Spleen (tissue), 11 donors: ENCODE measurements at regions not wholly inside any gene's neighbourhood (a gene's known extent, or its start where the extent isn't known, plus 50 kb on each side); places are given as distances from the start of the nearest gene placed in this dataset.

Experiments
- DNase-seq: peaks from one replicate; pipeline ENCODE4 v3.0.0-alpha.2; 2020
- H3K27ac ChIP-seq, 8 donors: fragments of 200-600 bp; sonication (generic) in 7 of 8; 1 replicate in 4 of 8; 2 replicates in 4 of 8; pipeline versions ENCODE4 v1.5.0 to v1.8.0; 2016 to 2021; ENCODE audit warnings: inconsistent platforms in 4 of 8, mild to moderate bottlenecking in 4 of 8, moderate library complexity in 1 of 8
- H3K27me3 ChIP-seq, 7 donors: fragments of 200-600 bp; sonication (generic) in 6 of 7; replicated peaks in 1 of 7; 1 replicate in 4 of 7; 2 replicates in 3 of 7; pipeline versions ENCODE4 v1.5.0 to v1.8.0; 2016 to 2021; ENCODE audit warnings: inconsistent platforms in 3 of 7, mild to moderate bottlenecking in 1 of 7
- H3K36me3 ChIP-seq, 6 donors: fragments of 200-600 bp; sonication (generic) in 5 of 6; 1 replicate in 4 of 6; 2 replicates in 2 of 6; pipeline versions ENCODE4 v1.5.0 to v1.8.0; 2016 to 2021; ENCODE audit warnings: inconsistent platforms in 2 of 6
- H3K4me1 ChIP-seq, 6 donors: fragments of 200-600 bp; sonication (generic) in 5 of 6; 1 replicate in 3 of 6; 2 replicates in 3 of 6; pipeline versions ENCODE4 v1.5.0 to v1.8.0; 2016 to 2021; ENCODE audit warnings: inconsistent platforms in 3 of 6
- H3K4me3 ChIP-seq, 8 donors: fragments of 200-600 bp; sonication (generic) in 7 of 8; 1 replicate in 4 of 8; 2 replicates in 4 of 8; pipeline versions ENCODE4 v1.5.0 to v1.8.0; 2016 to 2021; ENCODE audit warnings: inconsistent platforms in 4 of 8, mild to moderate bottlenecking in 4 of 8, moderate library complexity in 2 of 8
- H3K9me3 ChIP-seq, 8 donors: fragments of 200-600 bp; sonication (generic) in 7 of 8; 1 replicate in 4 of 8; 2 replicates in 4 of 8; pipeline versions ENCODE4 v1.5.0 to v1.8.0; 2016 to 2021; ENCODE audit warnings: inconsistent platforms in 4 of 8
- CTCF ChIP-seq, 11 experiments: fragments of 200-600 bp in 7 of 11; fragments of 450-650 bp in 4 of 11; sonication (generic) in 4 of 11; IDR thresholded peaks in 8 of 11; conservative IDR thresholded peaks in 3 of 11; 1 replicate in 7 of 11; 2 replicates in 4 of 11; pipeline versions ENCODE4 v1.4.0 to v1.8.0; 2016 to 2021; ENCODE audit warnings: antibody characterized with exemption in 11 of 11, inconsistent platforms in 4 of 11, mild to moderate bottlenecking in 1 of 11
- POLR2A ChIP-seq, 3 donors: fragments of 450-650 bp; IDR thresholded peaks; one replicate each; pipeline ENCODE4 v1.5.1; 2017; ENCODE audit warnings: antibody characterized with exemption in 3 of 3, mild to moderate bottlenecking in 1 of 3
- POLR2AphosphoS5 ChIP-seq, 3 donors: sonication (generic); formaldehyde crosslinking; IDR thresholded peaks; one replicate each; pipeline ENCODE4 v1.5.1; 2017; ENCODE audit warnings: antibody characterized with exemption in 3 of 3
- WGBS, 5 donors: extraction: QIAGEN DNeasy Blood & Tissue Kit in 3 of 5; methylation state at CpG; one replicate each; pipeline versions ENCODE4 v1.1.5 to v1.1.7; 2013 to 2018; 5-methylcytosine and 5-hydroxymethylcytosine counted together
- intact Hi-C: fragments of 100-400 bp; cut with DNase I; formaldehyde crosslinking; loops from one replicate; pipeline ENCODE4 v1.15.0; 2023; ENCODE audit warnings: low total_unique reads
- donor health status: healthy with polysubstance abuse.
- donor health status: DM: no; HTN: no; CAD: no; lungs with moderate emphysema.
- donor health status: DM: no; HTN: no; CAD: no.
- donor health status: Bipolar disorder and iron deficiency.
- donor health status: healthy.
- donor health status: DM: no; HTN: no; CAD: no.
- donor health status: DM: yes; HTN: yes; CAD: no.

GRCh38 chr16:79265701-79266100, 334.8 kb downstream of the MAF start:
- DNase-seq: no peak
- H3K4me1 ChIP-seq: peaks cover 0 to 43% (median 24%) of the 10 kb centered on the region in 6 donors
- TF ChIP-seq POLR2AphosphoS5 (IDR thresholded peaks at IDR 0.05) (no peak), POLR2A (IDR thresholded peaks at IDR 0.05) (no peak), CTCF (IDR thresholded peaks at IDR 0.05 in 8 of 11, conservative IDR thresholded peaks at IDR 0.05 in 3 of 11) (no peak)
- H3K9me3 ChIP-seq: no peaks in the 10 kb centered on the region
- no peak overlapping the region for H3K27ac ChIP-seq
- no peaks in the 10 kb centered on the region for H3K36me3 ChIP-seq
- WGBS, 5 donors: 78 to 92% (median 85%) methylated on average over 4 of the region's 4 CpGs
- intact Hi-C loops: no loop called here
- H3K27me3 ChIP-seq: peaks cover 0 to 7% (median 0%) of the 10 kb centered on the region in 7 donors
- no peak overlapping the region for H3K4me3 ChIP-seq

GRCh38 chr16:79265196-79265595, 335.3 kb downstream of the MAF start:
- Histone ChIP-seq H3K4me1 (peaks cover 0 to 39% (median 24%) of the 10 kb centered on the region in 6 donors), H3K27ac (peak overlapping the region in 1 of 8 donors; percentile 10), H3K9me3 (no peaks in the 10 kb centered on the region), H3K4me3 (no peak overlapping the region), H3K27me3 (peaks cover 0 to 7% (median 0%) of the 10 kb centered on the region in 7 donors), H3K36me3 (no peaks in the 10 kb centered on the region)
- whole genome bisulfite sequencing, 5 donors: 73 to 91% (median 81%) methylated on average over 5 of the region's 5 CpGs
- TF ChIP-seq POLR2AphosphoS5 (IDR thresholded peaks at IDR 0.05) (no peak), POLR2A (IDR thresholded peaks at IDR 0.05) (no peak), CTCF (IDR thresholded peaks at IDR 0.05 in 8 of 11, conservative IDR thresholded peaks at IDR 0.05 in 3 of 11) (no peak)
- no peak for DNase-seq
- intact Hi-C loops: no loop called here

GRCh38 chr16:79264237-79265109, 336.1 kb downstream of the MAF start:
- H3K27me3 ChIP-seq: peaks cover 0 to 7% (median 0%) of the 10 kb centered on the region in 7 donors
- no peaks in the 10 kb centered on the region for H3K36me3 ChIP-seq
- no peaks in the 10 kb centered on the region for H3K9me3 ChIP-seq
- intact Hi-C loops: no loop called here
- no peak for TF ChIP-seq CTCF (IDR thresholded peaks at IDR 0.05 in 8 of 11, conservative IDR thresholded peaks at IDR 0.05 in 3 of 11)
- no peak for TF ChIP-seq POLR2AphosphoS5 (IDR thresholded peaks at IDR 0.05)
- no peak for TF ChIP-seq POLR2A (IDR thresholded peaks at IDR 0.05)
- no peak for DNase-seq
- peaks cover 0 to 32% (median 18%) of the 10 kb centered on the region in 6 donors for H3K4me1 ChIP-seq
- H3K27ac ChIP-seq: peak overlapping the region in 1 of 8 donors; percentile 32
- WGBS, 5 donors: 63 to 73% (median 69%) methylated on average over 6 of the region's 6 CpGs
- H3K4me3 ChIP-seq: no peak overlapping the region

- intact Hi-C loops: no loop called here
- Histone ChIP-seq H3K27me3 (peaks cover 0 to 13% (median 0%) of the 10 kb centered on the region in 7 donors), H3K9me3 (no peaks in the 10 kb centered on the region), H3K27ac (no peak overlapping the region), H3K4me1 (peaks cover 0 to 22% (median 7%) of the 10 kb centered on the region in 6 donors), H3K36me3 (no peaks in the 10 kb centered on the region), H3K4me3 (no peak overlapping the region)
- no peak for DNase-seq
- 68 to 82% (median 80%) methylated on average over 3 of the region's 3 CpGs for WGBS, 5 donors
- no peak for TF ChIP-seq POLR2AphosphoS5 (IDR thresholded peaks at IDR 0.05)
- TF ChIP-seq POLR2A (IDR thresholded peaks at IDR 0.05): no peak
- TF ChIP-seq CTCF (IDR thresholded peaks at IDR 0.05 in 8 of 11, conservative IDR thresholded peaks at IDR 0.05 in 3 of 11): no peak
These were observed 337.1 kb downstream of the MAF start for GRCh38 chr16:79263425-79263824.
